Pancreas (tissue), 10 donors: ENCODE measurements at regions not wholly inside any gene's neighbourhood (a gene's known extent, or its start where the extent isn't known, plus 50 kb on each side); places are given as distances from the start of the nearest gene placed in this dataset.

Source experiments
- ATAC-seq, 4 donors: fragments of 200-7000 bp; cut with Tn5 transposase; one replicate each; pipeline versions ENCODE4 v1.8.0 to v1.9.1; 2020; ENCODE audit warnings: mild to moderate bottlenecking in 4 of 4, moderate library complexity in 4 of 4
- DNase-seq, 6 donors: peaks; one replicate each; pipeline ENCODE4 v3.0.0-alpha.2; 2020
- FAIRE-seq: peaks from 2 replicates; lab custom pipeline; 2012; peaks lifted over from hg19 to GRCh38; lab: Jason Lieb, UNC
- H3K27ac ChIP-seq, 4 donors: fragments of 200-600 bp; sonication (generic); 1 replicate in 3 of 4; 2 replicates in 1 of 4; pipeline versions ENCODE4 v1.5.0 to v1.8.0; 2020
- H3K27me3 ChIP-seq, 4 donors: fragments of 200-600 bp; one replicate each; pipeline ENCODE4 v1.8.0; 2021
- H3K36me3 ChIP-seq, 3 donors: fragments of 200-600 bp; sonication (generic) in 1 of 3; one replicate each; pipeline versions ENCODE4 v1.5.0 to v1.8.0; 2020 to 2021
- H3K4me1 ChIP-seq, 3 donors: fragments of 200-600 bp; one replicate each; pipeline ENCODE4 v1.8.0; 2021
- H3K4me3 ChIP-seq, 4 donors: fragments of 200-600 bp; sonication (generic) in 2 of 4; one replicate each; pipeline versions ENCODE4 v1.5.0 to v1.8.0; 2020 to 2021
- H3K9me3 ChIP-seq, 4 donors: fragments of 200-600 bp; one replicate each; pipeline ENCODE4 v1.8.0; 2021
- CTCF ChIP-seq, 4 donors: fragments of 200-600 bp; sonication (generic) in 3 of 4; IDR thresholded peaks; one replicate each; pipeline versions ENCODE4 v1.5.0 to v1.8.0; 2021; ENCODE audit warnings: antibody characterized with exemption in 4 of 4
- WGBS, 2 donors: extraction: QIAGEN DNeasy Blood & Tissue Kit; methylation state at CpG; one replicate each; pipeline ENCODE4 v1.1.7; 2013; 5-methylcytosine and 5-hydroxymethylcytosine counted together
- intact Hi-C, 3 donors: fragments of 100-400 bp; cut with DNase I; formaldehyde crosslinking; loops; one replicate each; pipeline versions ENCODE4 v1.11.1 to v1.14.2; 2022
- donor health status: healthy with polysubstance abuse.
- donor health status: DM: no; HTN: no; CAD: no; lungs with moderate emphysema.
- donor health status: DM: no; HTN: no; CAD: no.
- donor health status: control.
- donor health status: control.
- donor health status: Bipolar disorder and iron deficiency.
- donor health status: DM: yes; HTN: yes; CAD: no.
- donor health status: DM: no; HTN: no; CAD: no.
- donor health status: DM: no; HTN: no; CAD: no.
- donor health status: DM: yes; HTN: yes; CAD: no.

- no peaks in the 10 kb centered on the region for H3K4me1 ChIP-seq
- no peaks in the 10 kb centered on the region for H3K27me3 ChIP-seq
- intact Hi-C loops: no loop called here
- no peak for TF ChIP-seq CTCF (IDR thresholded peaks at IDR 0.05)
- no peaks in the 10 kb centered on the region for H3K9me3 ChIP-seq
- no peak overlapping the region for H3K27ac ChIP-seq
- 91 to 93% methylated on average over 3 of the region's 3 CpGs for WGBS, 2 donors
- ATAC-seq (no peak), DNase-seq (no peak), FAIRE-seq (no peak)
- no peak overlapping the region for H3K4me3 ChIP-seq
- H3K36me3 ChIP-seq: no peaks in the 10 kb centered on the region
These were observed 87.3 kb upstream of the PLEKHA5 start for GRCh38 chr12:19042221-19042620.

- H3K27me3 ChIP-seq: no peaks in the 10 kb centered on the region
- H3K4me1 ChIP-seq: no peaks in the 10 kb centered on the region
- H3K36me3 ChIP-seq: no peaks in the 10 kb centered on the region
- FAIRE-seq: no peak
- 41 to 45% methylated on average over 3 of the region's 3 CpGs for WGBS, 2 donors
- no peak overlapping the region for H3K27ac ChIP-seq
- intact Hi-C loops: no loop called here
- H3K4me3 ChIP-seq: no peak overlapping the region
- no peak for TF ChIP-seq CTCF (IDR thresholded peaks at IDR 0.05)
- H3K9me3 ChIP-seq: no peaks in the 10 kb centered on the region
- no peak for DNase-seq
- no peak for ATAC-seq
These were observed 85.1 kb upstream of the PLEKHA5 start for GRCh38 chr12:19044430-19044829.

GRCh38 chr12:19044891-19045290 lies 84.6 kb upstream of the PLEKHA5 start:
- Histone ChIP-seq H3K4me3 (no peak overlapping the region), H3K4me1 (no peaks in the 10 kb centered on the region), H3K9me3 (no peaks in the 10 kb centered on the region), H3K36me3 (no peaks in the 10 kb centered on the region), H3K27me3 (no peaks in the 10 kb centered on the region), H3K27ac (no peak overlapping the region)
- ATAC-seq: no peak
- 86% methylated on average over 4 of the region's 4 CpGs for whole genome bisulfite sequencing, 2 donors
- intact Hi-C loops: no loop called here
- DNase-seq: no peak
- FAIRE-seq: no peak
- TF ChIP-seq CTCF (IDR thresholded peaks at IDR 0.05): no peak

- DNase-seq (no peak), ATAC-seq (no peak), FAIRE-seq (no peak)
- H3K27ac ChIP-seq: no peak overlapping the region
- no peak for TF ChIP-seq CTCF (IDR thresholded peaks at IDR 0.05)
- H3K27me3 ChIP-seq: no peaks in the 10 kb centered on the region
- intact Hi-C loops: no loop called here
- H3K9me3 ChIP-seq: no peaks in the 10 kb centered on the region
- no peaks in the 10 kb centered on the region for H3K4me1 ChIP-seq
- H3K36me3 ChIP-seq: no peaks in the 10 kb centered on the region
- H3K4me3 ChIP-seq: no peak overlapping the region
- WGBS, 2 donors: 38 to 45% methylated on average over 2 of the region's 2 CpGs
These were observed 84.1 kb upstream of the PLEKHA5 start for GRCh38 chr12:19045426-19045825.

GRCh38 chr12:19048943-19049342 lies 80.6 kb upstream of the PLEKHA5 start:
- no peak for TF ChIP-seq CTCF (IDR thresholded peaks at IDR 0.05)
- Histone ChIP-seq H3K9me3 (no peaks in the 10 kb centered on the region), H3K27me3 (no peaks in the 10 kb centered on the region), H3K27ac (no peak overlapping the region), H3K4me1 (no peaks in the 10 kb centered on the region), H3K36me3 (no peaks in the 10 kb centered on the region), H3K4me3 (no peak overlapping the region)
- intact Hi-C loops: no loop called here
- WGBS, 2 donors: 88 to 90% methylated on average over 3 of the region's 3 CpGs
- no peak for DNase-seq
- ATAC-seq: no peak
- FAIRE-seq: no peak
